T follicular helper cell (primary cell): ENCODE measurements at regions not wholly inside any gene's neighbourhood (a gene's known extent, or its start where the extent isn't known, plus 50 kb on each side); places are given as distances from the start of the nearest gene placed in this dataset.

Source experiments
- DNase-seq: peaks from one replicate; pipeline ENCODE4 v3.0.0-alpha.2; 2020; ENCODE audit warnings: low read depth

DNA sequence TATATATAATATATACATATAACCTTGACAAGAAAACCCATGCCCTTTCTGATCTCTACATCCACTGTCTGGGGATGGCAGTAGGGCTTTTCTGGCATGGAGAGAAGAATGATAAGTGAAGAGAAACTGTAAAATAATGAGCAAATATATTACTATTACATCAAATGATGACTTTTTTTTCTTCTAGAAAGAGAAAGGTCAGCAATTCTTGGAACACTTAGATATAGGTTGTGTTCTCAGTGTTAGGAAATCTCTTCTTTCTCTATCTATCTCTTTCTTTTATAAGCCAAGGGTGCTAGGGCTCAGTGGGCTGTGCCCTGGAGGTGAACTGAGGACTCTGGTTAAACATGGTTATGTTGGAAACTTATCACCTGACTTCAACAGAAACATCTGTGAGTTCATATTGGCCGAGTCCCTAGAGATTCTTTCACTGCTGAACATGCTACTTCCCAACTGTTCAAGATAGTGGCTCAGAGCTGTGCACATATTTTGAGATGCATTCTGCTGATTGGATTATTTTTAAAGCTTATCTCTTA is 265.1 kb downstream of the GBA3 start:
- no peak for DNase-seq

DNA sequence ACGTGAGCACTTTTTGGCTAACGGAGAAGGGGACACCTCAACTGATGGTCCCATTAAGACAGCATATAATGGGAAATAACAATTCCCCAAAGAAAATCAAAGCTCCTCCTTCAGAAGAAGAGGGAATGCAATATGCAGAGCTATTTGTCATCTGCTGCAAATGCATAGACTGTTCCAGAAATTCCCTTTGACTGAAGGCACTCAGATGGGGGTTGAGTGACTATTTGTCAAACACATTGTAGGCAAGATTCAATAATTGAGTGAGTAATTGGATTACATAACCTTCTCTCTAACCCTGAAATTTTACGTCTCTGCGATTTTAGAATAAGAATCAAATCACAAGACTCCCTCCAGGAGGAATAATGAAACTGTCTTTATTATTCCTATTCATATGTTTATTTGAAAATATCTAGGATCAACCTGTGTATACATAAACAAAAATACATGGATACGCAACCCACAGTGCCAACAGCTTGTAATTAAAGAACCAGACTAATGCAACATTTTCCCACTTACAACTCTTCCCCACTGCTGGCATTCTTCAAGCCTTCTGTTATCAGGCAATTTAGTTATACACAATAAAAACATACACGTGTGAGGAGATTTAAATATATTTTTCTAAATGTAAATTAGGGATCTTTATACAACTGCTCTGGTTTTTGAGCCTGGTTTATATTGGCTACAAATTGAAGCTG is 256.6 kb downstream of the GBA3 start:
- DNase-seq: no peak

DNA sequence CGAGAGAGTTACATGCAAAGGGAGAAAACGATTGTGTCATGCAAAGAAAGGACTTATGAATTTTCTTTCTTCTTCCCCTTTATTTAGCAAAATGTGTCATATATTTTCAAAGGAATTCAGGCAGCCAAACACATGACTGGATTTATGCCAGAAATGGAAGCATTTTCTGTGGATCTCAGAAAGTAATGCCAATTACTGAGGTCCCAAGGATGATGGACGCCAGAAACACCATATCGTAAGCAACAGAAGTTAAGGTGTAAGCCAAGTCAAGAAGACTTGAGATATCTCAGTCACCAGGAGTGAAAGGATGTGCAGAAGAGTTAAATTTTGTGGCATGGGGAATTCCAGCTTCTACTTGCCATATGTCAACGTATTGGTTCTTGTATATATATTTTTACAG is 255.1 kb downstream of the GBA3 start:
- no peak for DNase-seq

DNA sequence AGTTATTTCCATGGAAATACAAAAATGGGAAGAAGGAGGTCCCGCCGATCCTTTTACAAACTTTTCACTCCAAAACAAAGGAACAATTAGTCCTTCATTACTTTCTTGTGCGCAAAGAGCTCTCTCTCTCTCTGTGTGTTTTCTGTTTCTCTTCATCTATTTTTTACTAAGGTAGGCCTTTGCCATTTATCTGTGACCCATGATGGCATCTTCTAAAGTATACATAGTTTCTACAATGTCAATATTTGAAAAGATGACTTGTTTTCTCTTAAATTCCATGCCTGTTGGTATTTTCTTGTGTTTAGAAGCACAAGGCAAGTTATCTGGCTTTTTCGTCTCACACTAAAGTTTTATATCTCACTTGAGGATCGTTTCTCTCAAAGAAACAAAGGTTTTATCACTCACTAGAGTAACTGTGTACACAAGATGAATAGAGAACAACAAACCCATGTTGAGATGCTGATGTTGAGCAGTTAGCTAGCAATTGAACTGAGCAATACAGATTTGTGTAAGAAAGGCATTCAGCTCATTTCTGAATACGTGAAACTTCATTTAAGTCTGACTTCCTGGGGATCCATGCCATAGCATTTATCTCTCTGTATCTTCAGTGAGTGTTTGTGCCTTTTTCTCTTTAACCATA is 250.3 kb downstream of the GBA3 start:
- DNase-seq: no peak

DNA sequence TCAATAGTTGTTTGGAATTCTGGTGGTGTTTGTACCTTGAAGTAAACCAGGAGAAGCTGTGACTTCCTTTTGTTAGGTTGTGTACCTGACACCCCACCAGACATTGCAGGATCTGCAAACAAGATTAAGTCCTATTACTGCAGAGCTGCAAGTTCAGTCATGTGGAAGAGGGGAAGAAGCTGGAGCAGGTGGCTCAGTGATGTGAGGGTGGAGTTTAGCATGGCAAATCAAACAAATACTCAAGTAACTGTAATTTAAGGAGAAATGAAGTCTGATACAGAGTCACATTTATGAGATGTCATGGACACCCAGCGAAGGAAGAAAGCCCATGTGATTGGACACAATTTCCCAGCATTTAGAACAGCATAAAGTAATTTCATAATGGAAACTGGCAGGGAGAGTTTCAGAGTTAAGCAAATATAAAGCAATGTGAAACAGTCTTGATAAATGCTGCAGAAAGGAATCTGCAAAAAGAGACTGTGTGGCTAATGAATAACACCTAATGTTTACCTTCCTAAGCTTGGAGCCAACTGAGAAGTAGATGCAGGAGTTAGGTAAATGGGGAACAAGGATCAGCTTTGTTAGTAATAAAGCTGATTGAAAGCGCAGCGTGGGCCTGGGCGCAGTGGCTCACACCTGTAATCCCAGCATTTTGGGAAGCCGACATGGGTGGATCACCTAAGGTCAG is 249.1 kb downstream of the GBA3 start:
- DNase-seq: no peak

DNA sequence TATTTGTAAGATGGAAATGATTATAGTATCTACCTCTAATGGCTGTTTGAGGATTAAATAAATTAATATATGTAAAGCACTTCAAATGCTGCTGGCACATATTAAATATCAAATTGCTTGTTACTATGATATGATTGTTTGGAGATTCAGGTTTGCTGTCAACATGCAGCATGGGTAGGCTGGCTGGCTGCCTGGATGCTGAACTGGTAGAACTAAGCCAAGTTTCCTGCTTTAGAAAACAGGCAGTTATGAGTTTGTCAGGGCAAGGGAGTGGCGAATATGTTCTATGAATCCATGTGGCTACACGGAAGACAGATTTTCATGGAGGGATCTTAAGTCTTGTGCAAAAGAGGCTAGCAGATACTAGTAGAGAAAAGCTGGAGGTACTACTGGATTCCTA is 239.6 kb downstream of the GBA3 start:
- DNase-seq: no peak

DNA sequence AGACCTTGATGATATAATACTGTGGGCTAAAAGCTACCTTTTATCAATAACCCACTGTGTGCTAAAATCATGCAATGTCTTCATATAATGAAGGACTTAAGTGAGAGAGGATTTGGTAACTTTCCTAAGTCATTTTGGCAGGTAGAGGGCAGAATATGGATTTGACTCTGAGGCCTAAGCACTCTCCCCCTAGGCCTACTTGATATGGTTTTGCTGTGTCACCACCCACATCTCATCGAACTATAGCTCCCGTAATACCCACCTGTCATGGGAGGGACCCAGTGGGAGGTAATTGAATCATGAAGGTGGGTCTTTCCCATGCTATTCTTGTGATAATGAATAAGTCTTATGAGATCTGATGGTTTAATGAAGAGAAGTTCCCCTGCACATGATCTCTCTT is 229.7 kb downstream of the GBA3 start:
- DNase-seq: no peak

DNA sequence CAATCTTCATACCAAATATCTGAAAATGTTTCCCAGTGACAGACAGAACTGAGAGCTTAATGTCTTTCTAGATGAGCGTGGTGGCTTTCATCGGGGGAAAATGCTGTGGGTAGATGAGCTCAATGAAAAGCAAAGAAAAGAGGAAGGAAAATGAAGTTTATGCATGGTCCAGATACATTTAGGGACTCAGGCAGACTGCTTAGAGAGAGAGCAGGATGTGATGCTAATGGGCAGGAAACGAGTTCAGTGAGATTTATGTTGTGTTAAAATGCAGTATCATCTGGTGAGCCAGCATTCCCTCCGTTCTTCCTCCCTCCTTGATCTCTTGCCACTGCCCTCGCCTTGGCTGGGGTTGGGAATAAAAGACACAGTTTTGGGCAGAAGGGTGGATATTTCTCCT is 229.2 kb downstream of the GBA3 start:
- DNase-seq: no peak

DNA sequence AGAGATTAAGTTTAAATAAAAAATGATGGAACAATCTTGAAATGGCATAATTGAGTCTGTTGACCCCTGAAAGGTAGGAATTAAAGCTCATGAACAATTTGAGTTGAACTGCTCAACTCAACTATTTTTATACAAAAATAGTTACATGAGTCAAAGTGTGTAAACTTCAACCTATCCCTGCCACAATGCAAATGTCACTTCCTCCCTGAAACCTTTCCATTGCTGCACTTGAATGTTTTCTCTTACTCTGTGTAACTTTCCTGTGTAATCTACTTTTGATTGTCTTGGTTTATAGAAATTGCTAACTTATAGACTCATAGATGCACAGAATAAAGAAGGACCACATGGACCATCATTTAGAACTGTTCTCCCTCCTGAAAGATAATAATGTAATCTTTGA is 218.5 kb downstream of the GBA3 start:
- no peak for DNase-seq

DNA sequence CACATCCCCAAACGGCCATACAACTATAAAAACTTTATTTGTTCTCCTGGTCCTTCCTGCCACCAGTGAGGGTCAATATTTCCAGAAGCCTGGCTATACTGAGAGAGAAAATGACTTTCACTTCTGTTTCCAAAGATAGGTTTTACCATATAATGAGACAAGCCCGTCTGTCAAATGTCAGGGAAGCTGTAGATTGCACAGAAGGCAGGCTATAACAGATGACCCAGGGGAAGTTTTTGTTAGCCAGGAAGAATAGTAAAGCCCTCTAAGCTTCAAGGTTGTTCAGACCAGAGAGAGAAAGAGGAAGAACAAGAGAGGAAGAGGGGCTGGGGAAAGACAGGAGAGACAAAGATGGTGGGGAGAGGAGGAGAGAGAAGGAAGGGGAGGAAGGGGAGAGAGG is 217.5 kb downstream of the GBA3 start:
- DNase-seq: no peak

DNA sequence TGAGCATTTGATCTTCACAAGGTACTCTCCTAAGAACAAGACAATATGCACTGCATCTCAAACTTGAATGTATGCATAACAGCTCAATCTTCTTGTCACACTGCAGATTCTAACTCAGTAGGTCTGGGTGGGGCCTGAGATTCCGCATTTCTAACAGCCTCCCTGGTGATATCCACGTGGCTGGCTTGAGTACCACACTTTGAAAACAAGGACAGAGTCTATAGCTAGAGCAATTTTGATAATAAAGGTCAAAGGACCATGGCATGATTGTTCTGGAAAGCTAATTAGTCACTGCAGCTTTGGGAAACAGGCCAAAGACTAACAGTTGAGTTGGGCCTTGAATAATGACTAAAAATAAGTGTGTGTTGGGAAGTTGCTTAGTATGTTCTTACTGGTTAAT is 213.3 kb downstream of the GBA3 start:
- DNase-seq: no peak

DNA sequence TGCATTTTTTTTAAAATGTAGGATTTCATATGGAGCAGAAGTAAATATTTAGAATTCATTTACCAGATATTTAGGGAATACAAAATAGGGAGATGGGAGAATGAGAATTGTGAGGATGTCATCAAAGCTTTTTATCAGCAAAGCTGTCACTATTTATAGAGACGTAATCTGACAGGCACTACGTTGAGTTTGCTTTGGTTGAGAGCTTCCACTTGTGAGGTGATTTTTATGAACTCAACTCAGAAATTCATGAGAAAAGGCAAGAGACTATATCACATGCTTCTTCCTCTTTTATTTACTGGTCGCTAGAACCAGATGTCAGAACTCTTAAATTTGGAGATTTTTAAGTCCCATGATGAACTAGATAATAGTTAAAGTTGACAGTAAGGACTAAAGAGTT is 211.2 kb downstream of the GBA3 start:
- no peak for DNase-seq

DNA sequence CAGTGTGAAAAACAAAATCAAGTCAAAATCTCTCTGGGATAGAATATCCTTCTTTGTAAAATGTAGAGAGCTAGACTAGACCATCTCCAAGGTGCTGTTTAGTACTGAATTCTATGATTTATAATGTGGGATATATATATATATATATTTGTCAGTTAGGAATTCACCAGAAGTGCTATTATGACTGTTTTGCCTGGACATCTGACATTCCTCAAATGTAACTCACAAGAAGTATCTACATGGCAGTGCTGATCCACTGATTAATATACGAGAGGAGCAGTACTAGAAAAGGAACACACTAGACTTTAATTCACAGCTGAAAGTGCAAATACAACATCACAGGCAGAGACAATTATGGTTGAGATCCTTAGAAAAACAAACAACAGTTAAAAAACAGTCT is 208.9 kb downstream of the GBA3 start:
- DNase-seq: no peak

DNA sequence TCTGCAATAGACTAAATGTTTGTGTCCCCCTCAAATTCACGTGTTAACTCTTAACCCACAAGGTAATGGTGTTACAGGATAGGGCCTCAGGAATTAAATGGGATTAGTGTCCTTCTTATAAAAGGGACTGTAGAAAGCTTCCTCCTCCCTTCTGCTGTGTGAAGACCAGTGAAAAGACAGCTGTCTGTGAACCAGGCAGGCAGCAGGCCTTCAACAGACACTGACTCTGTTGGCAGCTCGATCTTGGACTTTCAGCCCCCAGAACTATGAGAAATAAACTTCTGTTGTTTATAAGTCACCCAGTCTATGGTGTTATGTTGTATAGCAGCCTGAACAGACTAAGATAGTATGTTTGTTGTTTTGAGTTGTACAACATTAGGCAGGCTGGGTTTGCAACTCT is 208.1 kb downstream of the GBA3 start:
- DNase-seq: no peak

DNA sequence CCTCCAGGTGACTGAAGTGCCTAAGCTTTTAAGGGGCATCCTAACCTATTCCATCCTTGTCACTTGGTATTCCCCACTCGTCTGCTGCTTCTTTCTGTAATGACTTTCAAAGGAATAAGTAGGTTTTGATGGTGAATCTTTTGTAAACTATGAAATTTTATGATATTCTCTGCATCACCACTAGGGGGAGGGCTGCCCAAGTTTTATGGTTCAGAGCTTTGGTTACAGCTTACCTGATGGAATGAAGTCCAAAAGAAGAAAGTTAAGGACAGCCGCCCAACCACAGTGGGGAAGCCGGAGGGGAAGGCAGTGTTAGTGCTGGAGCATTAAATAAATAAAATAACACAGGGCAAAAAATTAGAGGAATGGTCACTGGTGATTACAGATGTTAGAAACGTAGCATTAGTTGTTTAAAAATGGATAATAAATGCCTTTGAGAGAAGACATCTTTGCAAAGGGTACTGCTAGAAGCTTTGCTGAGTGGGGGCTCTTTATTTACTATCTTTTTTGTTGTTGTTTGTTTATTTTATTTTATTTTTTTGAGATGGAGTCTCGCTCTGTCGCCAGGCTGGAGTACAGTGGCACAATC is 204.9 kb downstream of the GBA3 start:
- no peak for DNase-seq

DNA sequence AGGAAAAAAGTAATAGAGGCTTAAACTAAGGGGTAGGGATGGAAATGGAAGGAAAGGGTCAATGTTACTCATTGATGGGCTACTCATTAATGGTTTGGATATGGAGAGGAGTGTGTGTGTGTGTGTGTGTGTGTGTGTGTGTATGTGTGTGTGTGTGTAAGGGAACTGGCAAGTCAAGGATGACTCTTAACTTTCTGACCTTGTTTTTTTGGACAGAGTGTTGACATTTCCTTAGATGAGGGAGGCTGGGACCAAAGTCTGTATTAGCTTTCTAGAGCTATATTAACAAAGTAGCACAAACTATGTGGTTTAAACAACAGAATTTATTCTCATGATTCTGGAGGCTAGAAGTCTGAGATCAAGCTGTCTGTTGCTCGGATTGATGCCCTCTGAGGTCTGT is 202.7 kb downstream of the GBA3 start:
- DNase-seq: no peak

DNA sequence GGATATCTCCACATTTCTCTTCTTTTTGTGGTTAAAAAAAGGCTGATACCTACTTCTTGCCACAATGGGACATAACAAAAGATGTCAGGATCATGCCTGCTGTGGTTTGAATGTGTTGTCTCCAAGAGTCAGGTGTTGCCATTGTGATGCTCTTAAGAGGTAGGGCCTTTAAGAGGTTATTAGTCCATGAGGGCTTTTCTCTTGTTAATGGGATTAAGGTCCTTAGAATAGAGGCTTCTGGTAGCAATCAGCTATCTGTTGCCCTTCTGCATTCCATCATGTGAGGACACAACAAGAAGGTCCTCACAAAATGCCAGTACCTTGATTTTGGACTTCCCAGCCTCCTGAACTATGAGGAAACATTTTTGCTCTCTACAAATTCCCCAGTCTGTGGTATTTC is 191.4 kb downstream of the GBA3 start:
- DNase-seq: no peak

DNA sequence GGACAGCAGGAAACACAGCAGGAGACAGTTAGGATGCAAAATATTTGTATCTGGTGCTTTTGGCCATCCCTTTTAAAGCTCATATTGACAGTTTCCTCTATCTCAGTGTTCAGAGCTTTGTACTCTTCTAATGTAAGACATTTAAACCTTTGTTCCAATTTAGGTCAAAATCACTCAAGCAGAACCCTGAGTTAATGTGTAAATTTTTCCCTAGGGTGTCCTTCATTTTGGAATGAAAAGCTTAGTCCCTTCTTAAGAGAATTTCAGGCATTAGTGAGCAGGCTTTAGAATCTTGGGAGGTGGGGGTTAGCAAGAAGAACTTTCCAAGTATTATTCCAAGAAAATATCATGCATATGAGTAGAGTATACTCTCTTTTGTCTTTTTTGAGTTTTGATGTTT is 188.7 kb downstream of the GBA3 start:
- DNase-seq: no peak

DNA sequence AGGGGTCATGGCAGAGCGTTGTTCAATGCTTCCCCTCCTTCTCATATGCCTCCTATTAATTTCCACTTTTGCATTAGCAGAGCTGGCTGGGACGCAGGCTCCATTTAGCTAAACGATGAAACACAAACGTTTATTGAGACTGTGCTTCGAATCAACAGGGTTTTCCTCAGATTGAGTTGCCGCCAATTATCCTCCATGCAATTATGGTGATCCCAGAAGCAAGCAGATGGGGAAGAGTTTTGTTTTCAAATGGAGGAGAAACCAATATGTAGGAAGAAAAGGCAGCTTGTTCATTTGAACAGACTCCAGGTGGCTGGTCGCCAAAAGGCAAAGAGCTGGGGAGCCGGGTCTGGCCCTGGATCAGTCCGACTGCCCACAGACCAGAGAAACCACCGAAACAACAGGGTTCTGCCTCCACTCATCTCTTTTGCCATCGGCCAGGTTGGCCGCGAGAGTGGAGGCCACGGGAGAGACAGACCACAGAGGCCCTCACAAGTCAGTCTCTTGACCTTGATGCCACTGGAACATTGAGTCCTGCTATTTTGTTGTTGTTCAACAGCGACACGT is 184.8 kb downstream of the GBA3 start:
- DNase-seq: no peak

DNA sequence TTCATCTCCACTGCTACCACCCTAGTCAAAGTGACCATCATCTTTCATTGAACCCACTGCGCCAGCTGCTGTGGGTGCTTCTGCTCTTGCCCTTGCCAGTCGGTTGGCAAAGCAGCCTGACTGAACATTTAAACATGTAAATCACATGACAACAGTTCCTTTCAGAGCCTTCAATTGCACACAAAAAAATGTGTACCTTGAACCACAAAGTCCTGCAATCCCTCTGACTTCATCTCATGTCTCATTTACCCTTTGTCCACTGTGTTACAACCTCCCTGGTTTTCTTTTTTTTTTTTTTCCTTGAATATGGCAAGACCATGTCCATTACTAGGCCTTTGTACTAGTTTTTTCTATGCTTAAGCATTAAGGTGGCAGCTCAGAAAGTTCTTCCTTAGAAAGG is 183.5 kb downstream of the GBA3 start:
- no peak for DNase-seq

DNA sequence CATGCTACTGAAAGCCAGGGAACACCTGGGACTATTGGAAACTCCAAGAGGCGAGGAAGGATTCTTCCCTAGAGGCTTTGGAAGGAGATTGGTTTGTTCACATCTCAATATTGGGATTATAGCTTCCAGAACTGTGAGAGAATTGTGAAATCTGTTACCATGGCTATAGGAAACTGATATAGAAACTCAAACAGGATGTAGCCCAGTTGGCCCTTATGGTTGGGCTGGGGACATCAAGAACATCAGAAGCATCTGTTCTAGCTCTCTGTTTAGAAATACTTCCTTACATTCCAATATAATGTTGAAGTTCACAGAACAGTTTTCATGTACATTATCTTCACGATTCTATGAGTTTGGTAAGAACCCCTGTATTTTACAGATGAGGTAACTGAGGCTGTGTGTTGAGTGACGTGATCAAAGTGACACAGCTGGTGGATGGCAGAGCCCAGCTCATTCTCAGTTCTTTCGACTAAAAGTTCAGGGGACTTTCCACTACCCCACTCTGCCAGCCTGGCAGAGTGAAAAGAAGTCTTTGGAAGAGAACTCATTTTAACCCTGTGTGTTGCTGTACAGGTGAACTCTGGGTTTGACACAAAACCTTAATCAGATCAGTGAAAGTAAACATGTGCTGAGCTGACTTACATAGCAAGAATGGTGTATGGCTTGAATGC is 183.0 kb downstream of the GBA3 start:
- DNase-seq: no peak

DNA sequence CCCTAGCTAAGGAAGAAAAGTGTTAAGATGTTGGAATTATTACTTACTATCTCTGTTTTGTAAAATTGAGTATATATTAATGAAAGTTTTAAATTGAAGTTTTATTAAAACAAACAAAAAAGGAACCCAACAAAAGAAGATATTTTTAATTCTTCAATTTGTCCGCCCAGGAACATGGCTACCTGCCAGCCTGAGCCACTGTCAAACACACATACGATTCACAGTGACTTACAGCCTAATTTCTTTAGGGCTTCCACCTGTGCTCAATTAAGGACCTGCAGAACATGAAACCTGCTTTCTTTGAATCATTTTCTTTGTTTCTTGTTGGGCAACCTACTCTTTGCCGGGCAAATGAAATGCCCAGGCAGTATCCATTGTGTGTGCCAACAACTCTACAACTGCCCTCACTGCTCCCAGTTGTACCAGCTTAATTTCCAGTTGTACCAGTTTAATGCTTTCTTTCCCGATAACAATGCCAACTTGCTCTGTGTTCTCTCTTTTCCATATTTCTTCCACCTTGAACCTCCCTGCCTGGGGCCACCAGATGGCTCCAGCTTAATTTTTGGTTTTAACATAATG is 181.7 kb downstream of the GBA3 start:
- DNase-seq: no peak
